GM21717 (cell line): ENCODE measurements at regions not wholly inside any gene's neighbourhood (a gene's known extent, or its start where the extent isn't known, plus 50 kb on each side); places are given as distances from the start of the nearest gene placed in this dataset.
"Not testable (repeated sequence)": the region's sequence is repeated elsewhere in the genome, so short reads cannot be mapped to it uniquely, and the experiment has no call there.

ENCODE experiments used
- ATAC-seq: cut with Tn5 transposase; IDR thresholded peaks from one replicate; pipeline ENCODE4 v1.9.1; 2021; ENCODE audit warnings: mild to moderate bottlenecking, moderate library complexity; ENCODE audit not compliant: unreplicated experiment

GRCh38 chr2:111315188-111315917 is 194.6 kb downstream of the BCL2L11 start:
- not testable (repeated sequence) for ATAC-seq

GRCh38 chr2:111316221-111316741 is 195.6 kb downstream of the BCL2L11 start:
- ATAC-seq: not testable (repeated sequence)

GRCh38 chr2:111316881-111317549 is 196.3 kb downstream of the BCL2L11 start:
- ATAC-seq: not testable (repeated sequence)

- ATAC-seq: not testable (repeated sequence)
These were observed 198.8 kb downstream of the BCL2L11 start for GRCh38 chr2:111319552-111319951.

- not testable (repeated sequence) for ATAC-seq
These were observed 199.6 kb downstream of the BCL2L11 start for GRCh38 chr2:111320264-111320663.

- ATAC-seq: not testable (repeated sequence)
These were observed 200.3 kb downstream of the BCL2L11 start for GRCh38 chr2:111320965-111321364.

GRCh38 chr2:111323384-111323783 is 202.7 kb downstream of the BCL2L11 start:
- not testable (repeated sequence) for ATAC-seq

GRCh38 chr2:111327726-111328125 is 207.0 kb downstream of the BCL2L11 start:
- ATAC-seq: not testable (repeated sequence)

GRCh38 chr2:111329309-111329708 is 208.6 kb downstream of the BCL2L11 start:
- not testable (repeated sequence) for ATAC-seq

GRCh38 chr2:111331099-111331724 is 210.5 kb downstream of the BCL2L11 start:
- not testable (repeated sequence) for ATAC-seq

GRCh38 chr2:111335220-111335907 is 214.7 kb downstream of the BCL2L11 start:
- not testable (repeated sequence) for ATAC-seq

GRCh38 chr2:111338474-111338873 is 217.8 kb downstream of the BCL2L11 start:
- not testable (repeated sequence) for ATAC-seq

- not testable (repeated sequence) for ATAC-seq
These were observed 218.8 kb downstream of the BCL2L11 start for GRCh38 chr2:111339476-111339875.

GRCh38 chr2:111344590-111344989 is 223.9 kb downstream of the BCL2L11 start:
- ATAC-seq: not testable (repeated sequence)

GRCh38 chr2:111345439-111345838 is 224.7 kb downstream of the BCL2L11 start:
- not testable (repeated sequence) for ATAC-seq

- not testable (repeated sequence) for ATAC-seq
These were observed 225.6 kb downstream of the BCL2L11 start for GRCh38 chr2:111346018-111346930.

- not testable (repeated sequence) for ATAC-seq
These were observed 227.0 kb downstream of the BCL2L11 start for GRCh38 chr2:111347695-111348094.

GRCh38 chr2:111348316-111348715 is 227.6 kb downstream of the BCL2L11 start:
- ATAC-seq: not testable (repeated sequence)

GRCh38 chr2:111355022-111355817 is 234.5 kb downstream of the BCL2L11 start:
- not testable (repeated sequence) for ATAC-seq
